Fibroblast of lung (primary cell): ENCODE measurements at regions not wholly inside any gene's neighbourhood (a gene's known extent, or its start where the extent isn't known, plus 50 kb on each side); places are given as distances from the start of the nearest gene placed in this dataset.

Source experiments
- DNase-seq, 2 donors: peaks; one replicate each; pipeline versions ENCODE4 v3.0.0 to v3.0.0-alpha.2; 2010; ENCODE audit warnings: low read depth in 2 of 2
- H2AFZ ChIP-seq: 2 replicates; pipeline ENCODE4 v1.5.1; 2012; ENCODE audit warnings: low read length, control low read depth, inconsistent platforms
- H3K27ac ChIP-seq: 2 replicates; pipeline ENCODE4 v1.5.1; 2011; ENCODE audit warnings: low read length, control low read depth; ENCODE audit not compliant: insufficient read depth
- H3K27me3 ChIP-seq: 2 replicates; pipeline ENCODE4 v1.5.1; 2011; ENCODE audit warnings: mild to moderate bottlenecking, low read length; ENCODE audit not compliant: control insufficient read depth, insufficient read depth
- H3K36me3 ChIP-seq: 2 replicates; pipeline ENCODE4 v1.5.1; 2011; ENCODE audit warnings: low read length; ENCODE audit not compliant: control insufficient read depth, insufficient read depth
- H3K4me1 ChIP-seq: 2 replicates; pipeline ENCODE4 v1.5.1; 2011; ENCODE audit warnings: low read length; ENCODE audit not compliant: control insufficient read depth, insufficient read depth; ENCODE audit errors: extremely low read depth
- H3K4me2 ChIP-seq: 2 replicates; pipeline ENCODE4 v1.5.1; 2011; ENCODE audit warnings: low read length, control low read depth; ENCODE audit not compliant: insufficient read depth; ENCODE audit errors: extremely low read depth
- H3K4me3 ChIP-seq, 4 experiments: fragments of 200-600 bp in 1 of 4; sonication (generic) in 1 of 4; replicated peaks in 1 of 4; 2 replicates each; pipeline ENCODE4 v1.5.1; 2011 to 2016; ENCODE audit warnings: low read length in 4 of 4, low read depth in 3 of 4, mild to moderate bottlenecking in 3 of 4, control low read depth in 2 of 4, inconsistent platforms in 1 of 4, mixed read lengths in 1 of 4; ENCODE audit not compliant: insufficient read depth in 1 of 4; ENCODE audit errors: control extremely low read depth in 1 of 4
- H3K79me2 ChIP-seq: 2 replicates; pipeline ENCODE4 v1.5.1; 2012; ENCODE audit warnings: mild to moderate bottlenecking, low read length, inconsistent platforms; ENCODE audit not compliant: control insufficient read depth, insufficient read depth
- H3K9ac ChIP-seq: 2 replicates; pipeline ENCODE4 v1.5.1; 2011; ENCODE audit warnings: mild to moderate bottlenecking, low read length, control low read depth; ENCODE audit not compliant: insufficient read depth
- H3K9me3 ChIP-seq: 2 replicates; pipeline ENCODE4 v1.5.1; 2012; ENCODE audit warnings: low read depth, low read length; ENCODE audit not compliant: control insufficient read depth, insufficient read depth
- H4K20me1 ChIP-seq: 2 replicates; pipeline ENCODE4 v1.5.1; 2011; ENCODE audit warnings: low read length; ENCODE audit not compliant: control insufficient read depth, insufficient read depth; ENCODE audit errors: extremely low read depth
- EZH2 ChIP-seq: IDR thresholded peaks from 2 replicates; pipeline ENCODE4 v1.5.1; 2012; ENCODE audit warnings: low read length, control low read depth, mild to moderate bottlenecking; ENCODE audit errors: missing control alignments
- TF ChIP-seq, protein P1 (sequence below), 2 donors: IDR thresholded peaks in 1 of 2; conservative IDR thresholded peaks in 1 of 2; 1 replicate in 1 of 2; 2 replicates in 1 of 2; pipeline ENCODE4 v1.5.1; 2011 to 2012; ENCODE audit warnings: low read length in 2 of 2, control low read depth in 1 of 2, inconsistent platforms in 1 of 2, low read depth in 1 of 2, mild to moderate bottlenecking in 1 of 2

DNA sequence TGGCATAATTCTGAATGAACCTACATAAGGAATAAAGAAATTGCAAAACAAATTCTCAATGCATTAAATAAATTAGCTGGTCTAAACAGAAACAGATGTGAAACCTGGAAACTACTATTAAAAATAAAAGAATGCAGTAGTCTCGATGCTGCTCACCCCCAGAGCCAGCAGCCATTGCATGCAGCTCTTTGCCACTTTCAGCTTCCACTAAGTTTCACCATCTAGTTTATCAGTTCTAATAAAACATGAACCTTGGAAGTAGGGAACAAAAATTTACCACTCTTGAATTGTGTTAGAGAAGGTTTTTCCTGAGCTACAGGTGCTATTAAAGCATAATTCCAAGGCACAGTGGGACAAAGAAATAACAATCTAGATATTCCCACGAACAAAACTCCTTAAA is 239.4 kb upstream of the HSFY2 start:
- Histone ChIP-seq H3K9ac (no peak overlapping the region), H2AFZ (no peak overlapping the region), H3K9me3 (no peaks in the 10 kb centered on the region), H3K4me2 (no peak overlapping the region), H3K27me3 (no peaks in the 10 kb centered on the region), H3K79me2 (no peaks in the 10 kb centered on the region), H3K27ac (no peak overlapping the region), H3K4me1 (no peaks in the 10 kb centered on the region), H4K20me1 (no peaks in the 10 kb centered on the region), H3K4me3 (no peak overlapping the region), H3K36me3 (no peaks in the 10 kb centered on the region)
- DNase-seq = no peak
- TF ChIP-seq EZH2 = no peak
- TF ChIP-seq, protein P1, sequence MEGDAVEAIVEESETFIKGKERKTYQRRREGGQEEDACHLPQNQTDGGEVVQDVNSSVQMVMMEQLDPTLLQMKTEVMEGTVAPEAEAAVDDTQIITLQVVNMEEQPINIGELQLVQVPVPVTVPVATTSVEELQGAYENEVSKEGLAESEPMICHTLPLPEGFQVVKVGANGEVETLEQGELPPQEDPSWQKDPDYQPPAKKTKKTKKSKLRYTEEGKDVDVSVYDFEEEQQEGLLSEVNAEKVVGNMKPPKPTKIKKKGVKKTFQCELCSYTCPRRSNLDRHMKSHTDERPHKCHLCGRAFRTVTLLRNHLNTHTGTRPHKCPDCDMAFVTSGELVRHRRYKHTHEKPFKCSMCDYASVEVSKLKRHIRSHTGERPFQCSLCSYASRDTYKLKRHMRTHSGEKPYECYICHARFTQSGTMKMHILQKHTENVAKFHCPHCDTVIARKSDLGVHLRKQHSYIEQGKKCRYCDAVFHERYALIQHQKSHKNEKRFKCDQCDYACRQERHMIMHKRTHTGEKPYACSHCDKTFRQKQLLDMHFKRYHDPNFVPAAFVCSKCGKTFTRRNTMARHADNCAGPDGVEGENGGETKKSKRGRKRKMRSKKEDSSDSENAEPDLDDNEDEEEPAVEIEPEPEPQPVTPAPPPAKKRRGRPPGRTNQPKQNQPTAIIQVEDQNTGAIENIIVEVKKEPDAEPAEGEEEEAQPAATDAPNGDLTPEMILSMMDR (conservative IDR thresholded peaks at IDR 0.05 in 1 of 2, IDR thresholded peaks at IDR 0.05 in 1 of 2; ENCODE audit: low read depth in 1 of 2, low read length in 2 of 2) = no peak

DNA sequence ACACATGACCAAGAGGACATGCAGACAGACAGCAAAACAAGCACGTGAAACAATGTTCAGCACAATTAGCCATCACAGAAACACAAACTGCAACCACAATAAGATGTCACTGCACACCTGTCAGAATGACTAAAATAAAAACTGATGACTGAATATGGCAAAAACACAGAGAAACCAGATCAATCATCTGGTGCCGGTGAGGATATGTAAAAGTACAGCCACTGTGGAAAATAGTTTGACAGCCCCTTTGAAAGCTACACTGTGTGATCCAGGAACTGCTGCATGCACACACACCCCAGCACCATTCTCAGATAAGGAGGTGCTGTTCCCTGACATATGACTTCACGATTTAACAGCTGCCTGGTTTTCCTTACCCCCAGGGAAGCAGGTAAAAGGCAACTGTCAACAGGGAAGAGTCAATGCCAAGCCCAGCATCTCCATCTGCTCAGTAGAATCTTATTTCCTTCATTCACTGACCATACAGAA is 238.1 kb upstream of the HSFY2 start:
- Histone ChIP-seq H3K79me2 (no peaks in the 10 kb centered on the region), H2AFZ (no peak overlapping the region), H3K4me1 (no peaks in the 10 kb centered on the region), H3K4me2 (no peak overlapping the region), H3K4me3 (no peak overlapping the region), H3K9ac (no peak overlapping the region), H3K27ac (no peak overlapping the region), H4K20me1 (no peaks in the 10 kb centered on the region), H3K36me3 (no peaks in the 10 kb centered on the region), H3K9me3 (no peaks in the 10 kb centered on the region), H3K27me3 (no peaks in the 10 kb centered on the region)
- DNase-seq = no peak
- TF ChIP-seq EZH2 = no peak
- TF ChIP-seq, protein P1 (conservative IDR thresholded peaks at IDR 0.05 in 1 of 2, IDR thresholded peaks at IDR 0.05 in 1 of 2; ENCODE audit: low read depth in 1 of 2, low read length in 2 of 2) = no peak

DNA sequence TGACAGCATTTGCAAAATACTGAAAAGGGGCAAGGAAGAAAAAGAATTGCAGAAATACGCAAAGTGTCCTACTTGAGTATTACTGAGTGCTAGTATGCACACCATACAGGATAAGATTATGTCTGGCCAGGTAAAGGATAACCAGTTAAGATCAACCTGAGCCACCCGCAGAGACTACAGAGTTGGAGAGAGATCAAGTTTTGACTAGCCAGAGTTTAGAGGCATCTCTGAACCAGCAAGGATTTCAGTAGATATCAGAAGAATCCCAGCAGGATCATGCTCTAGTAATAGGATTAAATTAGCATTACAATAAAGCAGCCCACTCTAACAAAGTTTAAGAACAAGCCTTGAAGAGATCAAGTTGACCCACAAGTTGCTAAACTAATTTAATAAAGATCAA is 232.7 kb upstream of the HSFY2 start:
- H3K27ac ChIP-seq = no peak overlapping the region
- no peak for DNase-seq
- no peaks in the 10 kb centered on the region for H4K20me1 ChIP-seq
- H3K36me3 ChIP-seq = no peaks in the 10 kb centered on the region
- no peaks in the 10 kb centered on the region for H3K79me2 ChIP-seq
- H3K4me3 ChIP-seq = no peak overlapping the region
- no peak overlapping the region for H2AFZ ChIP-seq
- no peak overlapping the region for H3K9ac ChIP-seq
- no peak for TF ChIP-seq EZH2
- TF ChIP-seq, protein P1 (conservative IDR thresholded peaks at IDR 0.05 in 1 of 2, IDR thresholded peaks at IDR 0.05 in 1 of 2; ENCODE audit: low read depth in 1 of 2, low read length in 2 of 2) = no peak
- no peaks in the 10 kb centered on the region for H3K4me1 ChIP-seq
- H3K27me3 ChIP-seq = no peaks in the 10 kb centered on the region
- no peak overlapping the region for H3K4me2 ChIP-seq
- H3K9me3 ChIP-seq = no peaks in the 10 kb centered on the region
